ENCODE measurements at regions not wholly inside any gene's neighbourhood (a gene's known extent, or its start where the extent isn't known, plus 50 kb on each side); places are given as distances from the start of the nearest gene placed in this dataset.
"Not testable (repeated sequence)": the region's sequence is repeated elsewhere in the genome, so short reads cannot be mapped to it uniquely, and the experiment has no call there.

DNA sequence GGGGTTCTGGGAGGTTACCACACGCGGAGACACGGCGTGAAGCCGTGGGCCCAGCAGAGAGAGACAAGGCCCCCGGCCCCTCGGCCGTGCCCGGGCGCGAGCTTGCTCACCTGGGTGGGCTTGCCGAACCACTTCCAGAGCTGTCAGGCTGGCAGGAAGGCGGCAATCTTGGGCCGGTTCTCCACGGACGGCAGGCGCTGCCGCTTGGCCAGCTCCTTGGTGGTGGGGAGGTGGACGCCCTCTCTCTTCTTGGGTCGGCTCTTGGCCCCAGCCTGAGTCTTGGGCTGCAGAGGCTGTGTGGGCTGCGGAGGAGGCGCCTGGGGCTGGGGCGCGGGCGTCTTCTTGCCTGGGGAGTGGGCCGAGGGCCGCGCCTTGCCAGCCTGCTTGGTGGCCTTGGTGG is 426.5 kb upstream of the ZNF722 start:
- H3K36me3 ChIP-seq, H3K27ac ChIP-seq, H3K27me3 ChIP-seq, H3K4me3 ChIP-seq, H3K4me1 ChIP-seq: not testable (repeated sequence)
- DNase-seq (ENCODE audit: low spot score in 2 of 2) = peak in 1 of 2 donors; percentile 77
- WGBS = 91% methylated on average over 20 of the region's 28 CpGs
- peaks cover 35% of the 10 kb centered on the region for H3K9me3 ChIP-seq

DNA sequence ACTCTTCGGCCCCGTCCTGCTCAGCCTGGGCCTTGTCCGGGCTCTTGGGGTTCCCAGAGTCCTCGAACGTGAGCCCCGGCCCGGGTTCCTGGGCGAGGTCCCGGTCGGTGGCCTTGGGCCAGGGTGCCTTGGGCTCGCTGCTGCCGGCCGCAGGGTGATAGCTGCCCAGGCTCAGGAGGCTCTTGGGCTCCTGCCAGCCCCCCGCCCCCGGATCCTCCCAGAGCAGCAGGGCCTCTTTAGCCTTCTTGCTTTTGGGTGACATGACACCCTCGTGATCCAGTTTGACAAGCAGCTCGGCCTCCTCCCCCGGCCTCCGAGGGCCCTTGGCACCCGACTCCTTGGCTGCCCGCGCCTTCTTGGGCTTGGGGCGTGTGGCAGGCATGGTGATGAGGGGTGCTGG is 425.7 kb upstream of the ZNF722 start:
- H3K4me1 ChIP-seq, H3K36me3 ChIP-seq, H3K27me3 ChIP-seq, H3K4me3 ChIP-seq, H3K27ac ChIP-seq: not testable (repeated sequence)
- H3K9me3 ChIP-seq = peaks cover 30% of the 10 kb centered on the region
- 90% methylated on average over 13 of the region's 23 CpGs for WGBS
- peak in 1 of 2 donors; percentile 78 for DNase-seq (ENCODE audit: low spot score in 2 of 2)

DNA sequence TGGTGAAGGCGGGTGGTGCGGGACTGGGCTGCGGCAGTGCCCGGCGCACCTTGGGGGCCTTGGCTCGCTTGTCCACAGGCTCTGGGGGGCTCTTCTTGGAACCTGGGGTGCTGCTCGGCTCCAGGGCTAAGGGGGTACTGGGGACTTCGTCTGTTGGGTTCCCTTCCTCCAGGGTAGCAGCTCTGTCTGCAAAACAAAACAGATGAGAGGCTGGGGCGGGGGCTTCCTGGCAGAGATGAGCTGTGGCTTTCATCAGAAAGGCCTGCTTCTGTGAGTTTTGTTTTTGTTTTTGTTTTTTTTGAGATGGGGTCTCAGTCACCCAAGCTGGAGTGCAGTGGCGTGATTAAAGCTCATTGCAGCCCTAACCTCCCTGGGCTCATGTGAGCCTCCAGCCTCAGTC is 425.2 kb upstream of the ZNF722 start:
- H3K4me1 ChIP-seq, H3K27ac ChIP-seq, H3K36me3 ChIP-seq, H3K4me3 ChIP-seq, H3K27me3 ChIP-seq: not testable (repeated sequence)
- peaks cover 30% of the 10 kb centered on the region for H3K9me3 ChIP-seq
- 76% methylated on average over 3 of the region's 10 CpGs for WGBS
- peak in 1 of 2 donors; percentile 69 for DNase-seq (ENCODE audit: low spot score in 2 of 2)

DNA sequence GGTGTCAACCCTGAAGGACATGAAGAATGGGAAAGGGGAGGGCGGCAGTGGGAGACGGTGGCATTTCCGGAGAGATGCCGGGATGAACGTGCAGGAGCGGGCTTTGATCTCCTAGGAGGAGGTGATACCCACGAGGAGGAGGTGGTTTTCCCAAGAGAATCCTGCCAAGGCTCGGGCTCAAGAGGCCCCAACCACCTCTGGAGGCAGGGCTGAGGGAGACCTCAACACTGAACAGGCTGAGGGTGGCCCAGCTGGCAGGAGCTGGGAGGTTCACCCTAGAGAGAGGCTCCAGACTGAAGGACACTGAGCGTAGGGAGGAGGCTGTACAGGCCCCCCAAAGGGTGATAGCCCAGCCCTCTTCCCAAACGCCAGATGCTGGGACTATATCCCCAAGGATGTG is 422.2 kb upstream of the ZNF722 start:
- not testable (repeated sequence) for H3K27ac ChIP-seq, H3K27me3 ChIP-seq, H3K4me1 ChIP-seq, H3K36me3 ChIP-seq, H3K4me3 ChIP-seq
- DNase-seq (ENCODE audit: low spot score in 2 of 2) = peak in 1 of 2 donors; percentile 68
- WGBS = 86% methylated on average over 10 of the region's 10 CpGs
- H3K9me3 ChIP-seq = peaks cover 31% of the 10 kb centered on the region

DNA sequence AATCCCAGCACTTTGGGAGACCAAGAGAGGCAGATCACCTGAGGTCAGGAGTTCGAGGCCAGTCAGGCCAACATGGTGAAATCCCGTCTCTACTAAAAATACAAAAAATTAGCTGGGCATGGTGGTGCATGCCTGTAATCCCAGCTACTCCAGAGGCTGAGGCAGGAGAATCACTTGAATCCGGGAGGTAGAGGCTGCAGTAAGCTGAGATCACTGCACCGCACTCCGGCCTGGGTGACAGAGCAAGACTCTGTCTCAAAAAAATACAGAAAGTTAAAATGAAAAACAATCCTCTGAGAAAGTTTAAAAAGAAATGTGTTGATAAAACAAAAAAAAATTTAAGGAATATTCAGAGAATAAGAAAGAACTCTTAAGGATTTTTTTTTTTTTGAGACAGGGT is 421.6 kb upstream of the ZNF722 start:
- not testable (repeated sequence) for H3K27ac ChIP-seq, H3K36me3 ChIP-seq, H3K27me3 ChIP-seq, H3K4me1 ChIP-seq, H3K4me3 ChIP-seq
- WGBS = 94% methylated on average over 4 of the region's 5 CpGs
- H3K9me3 ChIP-seq = peaks cover 29% of the 10 kb centered on the region
- DNase-seq (ENCODE audit: low spot score in 2 of 2) = peak in 1 of 2 donors; percentile 52

DNA sequence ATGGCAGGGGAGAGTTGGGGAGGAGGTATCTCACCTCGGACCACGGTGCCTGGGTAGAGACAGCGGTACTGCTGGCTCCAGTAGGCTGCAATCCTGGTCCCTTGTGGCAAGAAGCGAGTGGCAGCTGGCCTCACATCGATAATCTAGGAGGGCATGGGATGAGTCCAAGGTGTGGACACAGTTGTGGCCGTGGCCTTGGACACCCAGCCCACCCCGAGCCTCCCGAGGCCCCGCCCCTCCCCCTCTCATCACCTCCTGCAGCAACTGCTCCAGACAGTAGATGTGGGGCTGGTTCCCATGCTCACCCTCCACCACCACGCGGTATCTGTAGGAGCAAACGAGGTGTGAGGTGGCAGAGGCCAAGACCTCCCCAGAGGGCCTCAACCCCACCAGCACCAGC is 418.6 kb upstream of the ZNF722 start:
- H3K36me3 ChIP-seq, H3K4me1 ChIP-seq, H3K4me3 ChIP-seq, H3K27me3 ChIP-seq, H3K27ac ChIP-seq: not testable (repeated sequence)
- WGBS = 83% methylated on average over 5 of the region's 12 CpGs
- peaks cover 18% of the 10 kb centered on the region for H3K9me3 ChIP-seq
- peak in 1 of 2 donors; percentile 78 for DNase-seq (ENCODE audit: low spot score in 2 of 2)

DNA sequence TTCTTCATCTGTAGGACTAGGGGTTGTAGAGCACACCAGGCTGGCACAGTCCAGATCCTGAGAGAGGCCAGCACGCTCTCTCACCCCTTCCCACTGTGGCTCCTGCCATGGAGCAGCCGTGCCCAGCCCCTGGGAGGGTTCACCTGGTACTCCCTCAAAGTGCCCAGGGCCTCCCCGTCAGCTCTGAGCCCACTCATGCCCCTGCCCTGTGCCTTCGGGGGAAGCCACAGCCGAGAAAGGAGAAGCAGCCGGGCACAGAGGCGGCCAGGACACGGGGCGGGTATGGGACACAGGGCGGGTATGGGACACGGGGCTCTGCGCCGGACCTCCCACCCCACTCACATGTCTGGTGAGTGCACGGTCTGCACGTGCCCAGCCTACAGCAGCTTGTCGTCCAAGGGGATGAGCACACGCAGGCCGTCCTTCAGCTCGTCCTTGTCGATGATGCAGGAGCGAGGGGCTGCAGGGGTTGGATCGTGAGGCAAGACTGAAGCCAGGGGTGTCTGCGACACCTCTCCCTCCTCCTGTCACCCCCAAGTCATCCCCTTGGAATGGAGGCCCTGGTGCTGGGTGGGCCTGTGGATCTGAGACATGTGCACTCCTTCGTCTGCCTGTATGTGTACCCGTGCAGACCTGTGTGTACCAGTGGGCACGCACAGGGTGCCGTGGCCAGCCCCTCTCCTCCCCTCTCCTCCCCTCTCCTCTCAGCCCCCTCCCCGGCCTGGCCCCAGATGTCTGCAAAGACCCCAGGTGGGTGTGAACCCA is 417.9 kb upstream of the ZNF722 start:
- 93% methylated on average over 6 of the region's 28 CpGs for WGBS
- H3K9me3 ChIP-seq = peaks cover 18% of the 10 kb centered on the region
- not testable (repeated sequence) for H3K27me3 ChIP-seq, H3K36me3 ChIP-seq, H3K27ac ChIP-seq, H3K4me1 ChIP-seq, H3K4me3 ChIP-seq
- peak in 1 of 2 donors; percentile 77 for DNase-seq (ENCODE audit: low spot score in 2 of 2)

DNA sequence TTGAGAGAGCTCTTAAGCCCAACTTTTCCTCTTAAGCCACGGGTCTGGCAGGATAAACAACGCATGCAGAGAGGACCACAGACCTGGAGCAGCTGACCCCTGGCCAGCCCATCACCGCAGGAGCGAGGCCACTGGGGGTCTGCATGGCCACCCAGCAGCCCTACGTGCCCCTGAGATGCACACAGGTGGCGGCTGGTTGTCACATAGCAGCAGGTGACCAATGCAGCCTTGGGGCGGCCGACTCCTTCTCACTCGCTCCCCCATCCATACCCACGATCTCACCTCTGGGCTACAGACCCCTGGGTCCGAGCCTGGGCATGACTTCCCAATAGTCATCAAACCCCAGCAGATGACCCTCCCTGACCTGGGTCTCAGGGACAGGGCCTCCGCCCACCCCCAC is 415.9 kb upstream of the ZNF722 start:
- 90% methylated on average over 10 of the region's 12 CpGs for WGBS

DNA sequence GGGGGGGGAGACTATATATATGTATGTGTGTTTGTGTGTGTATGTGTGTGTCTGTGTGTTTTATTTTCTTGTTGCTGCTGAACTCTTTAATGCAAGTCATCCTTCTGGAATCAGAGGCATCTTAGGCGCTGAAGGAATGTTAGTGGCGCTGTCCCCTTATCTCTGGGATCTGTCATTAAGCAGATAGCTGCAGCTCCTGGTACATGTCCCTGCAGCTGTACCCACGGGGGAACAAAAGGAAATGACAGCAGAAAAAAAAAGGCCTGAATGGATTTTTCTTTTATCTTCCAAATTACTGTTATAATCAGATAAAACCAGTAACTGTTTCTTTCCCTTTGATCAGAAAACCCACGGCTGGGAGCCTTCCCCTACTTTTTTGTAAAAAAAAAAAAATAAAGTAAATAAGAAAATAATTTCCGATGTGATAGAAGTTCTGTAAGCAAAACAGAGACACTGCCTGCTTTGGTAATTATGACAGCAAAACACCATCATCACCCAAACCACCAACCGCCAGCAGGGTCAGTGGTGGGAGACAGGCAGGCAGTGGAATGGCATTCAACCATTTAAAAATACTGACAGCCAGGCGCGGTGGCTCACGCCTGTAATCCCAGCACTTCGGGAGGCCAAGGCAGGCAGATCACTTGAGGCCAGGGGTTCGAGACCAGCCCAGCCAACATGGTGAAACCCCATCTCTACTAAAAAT is 411.3 kb upstream of the ZNF722 start:
- DNase-seq (ENCODE audit: low spot score in 2 of 2); H3K9me3 ChIP-seq; H3K27ac ChIP-seq; H3K27me3 ChIP-seq; H3K4me3 ChIP-seq; H3K36me3 ChIP-seq; H3K4me1 ChIP-seq: not testable (repeated sequence)
- 55% methylated on average over 3 of the region's 11 CpGs for WGBS

More for the DNA sequence above, 415.9 kb upstream of the ZNF722 start:
- H3K4me1 ChIP-seq, H3K27me3 ChIP-seq, H3K36me3 ChIP-seq, H3K27ac ChIP-seq, H3K4me3 ChIP-seq, H3K9me3 ChIP-seq: not testable (repeated sequence)
- peak in 1 of 2 donors; percentile 18 for DNase-seq (ENCODE audit: low spot score in 2 of 2)

DNA sequence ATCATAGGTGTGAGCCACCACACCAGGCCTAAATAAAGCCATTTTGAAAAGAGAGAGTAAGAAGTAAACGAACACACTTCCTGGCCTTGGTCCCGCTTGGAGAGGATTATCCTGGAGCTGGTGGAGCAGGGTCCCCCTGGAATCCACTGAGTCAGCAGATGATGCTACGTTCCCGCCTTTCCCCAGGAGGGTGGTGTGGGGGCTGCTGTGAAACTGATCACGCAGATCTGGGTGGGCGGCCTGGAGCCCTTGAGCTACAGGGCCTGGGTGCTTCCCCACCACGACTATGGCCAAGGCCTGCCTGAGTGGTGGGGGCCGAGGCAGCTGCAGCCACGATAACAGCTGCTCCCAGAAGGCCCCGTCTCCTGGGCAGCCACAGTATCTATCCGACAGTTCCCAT is 407.4 kb upstream of the ZNF722 start:
- no CpG with 5 or more reads among the region's 11 CpGs for WGBS
- not testable (repeated sequence) for H3K9me3 ChIP-seq, H3K36me3 ChIP-seq, H3K4me1 ChIP-seq, H3K4me3 ChIP-seq, H3K27ac ChIP-seq, H3K27me3 ChIP-seq
- peak in 1 of 2 donors; percentile 66 for DNase-seq (ENCODE audit: low spot score in 2 of 2)

DNA sequence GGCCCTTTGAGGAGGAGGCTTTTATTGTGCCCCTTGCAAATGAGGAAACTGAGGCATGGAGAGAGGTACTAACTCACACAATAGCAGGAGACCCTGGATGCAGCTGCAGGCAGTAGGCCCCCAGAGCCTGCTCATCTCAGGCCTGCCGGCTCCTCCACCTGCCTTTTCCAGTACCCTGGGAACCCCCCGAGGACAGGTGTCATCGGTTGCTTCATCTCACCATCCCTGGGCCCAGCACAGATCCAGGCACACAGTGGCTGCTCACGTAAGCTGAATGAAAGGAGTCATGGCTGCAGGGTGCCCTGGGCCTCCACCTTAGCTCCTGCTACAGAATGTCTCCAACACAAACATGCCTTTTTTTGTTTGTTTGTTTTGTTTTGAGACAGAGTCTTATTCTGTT is 394.8 kb upstream of the ZNF722 start:
- H3K27me3 ChIP-seq, H3K9me3 ChIP-seq: not testable (repeated sequence)
- WGBS = no CpG with 5 or more reads among the region's 4 CpGs

DNA sequence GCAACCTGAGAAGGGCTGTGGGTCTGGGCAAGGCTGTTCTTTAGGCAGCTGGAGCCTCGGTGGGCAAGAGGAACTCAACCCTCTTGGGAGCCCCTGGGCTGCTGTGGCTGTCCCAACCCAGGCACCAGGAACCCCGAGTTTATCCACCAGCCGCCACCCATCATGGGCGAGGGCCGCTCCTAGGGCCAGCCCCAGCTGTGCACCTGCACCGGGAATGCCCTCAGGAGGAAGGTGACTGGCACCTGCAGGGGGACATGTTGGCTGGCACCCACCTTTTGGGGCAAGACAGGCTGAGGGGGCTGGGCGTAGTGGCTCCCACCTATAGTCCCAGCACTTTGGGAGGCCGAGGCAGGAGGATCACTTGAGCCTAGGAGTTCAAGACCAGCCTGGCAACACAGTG is 393.8 kb upstream of the ZNF722 start:
- not testable (repeated sequence) for H3K9me3 ChIP-seq, H3K27me3 ChIP-seq, H3K4me3 ChIP-seq, H3K27ac ChIP-seq, H3K36me3 ChIP-seq, H3K4me1 ChIP-seq
- WGBS = no CpG with 5 or more reads among the region's 8 CpGs
- peak in 1 of 2 donors; percentile 55 for DNase-seq (ENCODE audit: low spot score in 2 of 2)

More for the DNA sequence above, 394.8 kb upstream of the ZNF722 start:
- not testable (repeated sequence) for H3K4me3 ChIP-seq; H3K36me3 ChIP-seq; H3K27ac ChIP-seq; DNase-seq (ENCODE audit: low spot score in 2 of 2); H3K4me1 ChIP-seq

DNA sequence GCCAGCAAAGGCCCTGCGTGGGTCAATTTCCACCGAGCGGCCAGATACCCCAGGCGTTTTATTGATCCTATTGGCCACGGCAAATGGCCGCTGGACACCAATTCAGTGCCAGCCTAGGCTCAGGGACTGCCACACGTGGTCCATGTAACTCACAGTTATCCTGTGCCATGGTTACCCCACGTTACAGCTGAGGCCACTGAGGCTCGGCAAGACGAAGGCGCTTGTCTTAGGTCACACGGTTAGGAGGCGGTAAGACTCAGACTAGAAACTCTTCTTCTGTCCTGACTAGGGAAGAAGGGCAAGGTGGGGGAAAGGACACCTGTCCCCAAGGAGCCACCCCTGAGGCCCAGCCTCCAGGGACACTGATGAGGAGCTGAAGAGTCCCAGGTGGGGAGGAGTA is 381.1 kb upstream of the ZNF722 start:
- WGBS = 86% methylated on average over 7 of the region's 13 CpGs
- not testable (repeated sequence) for H3K4me3 ChIP-seq, H3K36me3 ChIP-seq, H3K9me3 ChIP-seq, H3K27me3 ChIP-seq, H3K27ac ChIP-seq, H3K4me1 ChIP-seq
- DNase-seq (ENCODE audit: low spot score in 2 of 2) = peak in 1 of 2 donors; percentile 12

DNA sequence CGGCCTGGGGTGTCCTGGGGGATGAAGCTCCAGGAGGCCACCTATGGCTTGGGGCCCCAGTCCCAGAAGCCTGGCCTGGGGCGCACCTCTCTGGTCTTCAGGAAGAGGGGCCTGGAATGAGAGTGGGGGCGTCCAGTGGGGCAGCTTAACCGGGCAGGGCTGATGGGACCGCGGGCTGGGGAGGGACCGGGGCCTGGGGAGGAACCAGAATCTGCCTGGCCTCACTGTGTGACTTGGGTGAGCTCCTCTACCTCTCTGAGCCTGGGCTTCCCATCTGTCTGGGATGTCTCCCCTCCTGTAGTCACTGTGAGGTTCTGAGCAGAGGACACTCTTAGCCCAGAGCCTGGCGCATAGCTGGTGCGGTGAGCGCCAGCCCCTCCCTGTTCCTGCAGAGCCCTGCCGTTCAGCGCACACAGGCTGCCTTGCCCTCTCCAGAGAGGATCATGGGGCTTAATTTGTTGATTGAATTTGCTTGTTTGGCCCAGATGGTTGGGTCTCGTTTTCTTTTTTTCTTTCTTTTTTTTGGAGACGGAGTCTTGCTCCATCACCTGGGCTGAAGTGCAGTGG is 378.4 kb upstream of the ZNF722 start:
- H3K27ac ChIP-seq, H3K27me3 ChIP-seq, H3K36me3 ChIP-seq, H3K9me3 ChIP-seq, H3K4me3 ChIP-seq, H3K4me1 ChIP-seq: not testable (repeated sequence)
- peak in 1 of 2 donors; percentile 18 for DNase-seq (ENCODE audit: low spot score in 2 of 2)
- WGBS = 83% methylated on average over 4 of the region's 14 CpGs
